ENCODE measurements at regions not wholly inside any gene's neighbourhood (a gene's known extent, or its start where the extent isn't known, plus 50 kb on each side); places are given as distances from the start of the nearest gene placed in this dataset.

DNA sequence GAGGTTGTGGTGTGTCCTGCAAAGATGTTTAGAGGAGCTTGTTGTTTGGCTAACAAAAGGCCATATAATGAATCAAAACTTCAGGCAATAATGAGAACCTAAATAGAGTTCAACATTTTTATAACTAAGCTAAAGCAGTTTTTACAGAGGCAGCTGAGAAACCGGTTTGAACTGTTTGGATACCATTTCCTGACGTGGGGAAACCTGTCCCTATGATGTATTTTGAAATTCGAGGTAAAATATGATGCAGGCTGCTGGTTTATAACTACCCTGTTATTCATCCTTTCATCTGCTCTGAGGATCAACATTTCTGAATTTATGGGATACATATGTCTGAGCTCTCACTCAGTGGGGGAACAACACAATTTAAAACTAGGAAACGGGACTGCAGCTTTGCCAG lies 289.5 kb upstream of the IRX2 start:
- Histone ChIP-seq H3K9me3 (ENCODE audit: low read length) (peaks cover 8% of the 10 kb centered on the region; the same call in 1 of the 2 replicates), H3K9me2 (replicated peaks; ENCODE audit: low read length) (no peaks in the 10 kb centered on the region), H3K9ac (ENCODE audit: low read length) (no peak overlapping the region), H3K79me2 (ENCODE audit: low read length) (no peaks in the 10 kb centered on the region), H3K36me3 (ENCODE audit: low read depth, low read length) (no peaks in the 10 kb centered on the region), H3K4me1 (ENCODE audit: insufficient read depth, low read length) (no peaks in the 10 kb centered on the region), H4K20me1 (ENCODE audit: low read length) (no peaks in the 10 kb centered on the region), H3K27me3 (ENCODE audit: low read length) (no peaks in the 10 kb centered on the region), H3K4me2 (ENCODE audit: low read length) (no peak overlapping the region), H3F3A (ENCODE audit: low read length, unreplicated experiment) (no peaks in the 10 kb centered on the region), H3K27ac (ENCODE audit: low read length) (no peak overlapping the region), H3K4me3 (ENCODE audit: low read length) (no peak overlapping the region), H2AFZ (ENCODE audit: low read length) (no peak overlapping the region)
- TF ChIP-seq, protein P1, sequence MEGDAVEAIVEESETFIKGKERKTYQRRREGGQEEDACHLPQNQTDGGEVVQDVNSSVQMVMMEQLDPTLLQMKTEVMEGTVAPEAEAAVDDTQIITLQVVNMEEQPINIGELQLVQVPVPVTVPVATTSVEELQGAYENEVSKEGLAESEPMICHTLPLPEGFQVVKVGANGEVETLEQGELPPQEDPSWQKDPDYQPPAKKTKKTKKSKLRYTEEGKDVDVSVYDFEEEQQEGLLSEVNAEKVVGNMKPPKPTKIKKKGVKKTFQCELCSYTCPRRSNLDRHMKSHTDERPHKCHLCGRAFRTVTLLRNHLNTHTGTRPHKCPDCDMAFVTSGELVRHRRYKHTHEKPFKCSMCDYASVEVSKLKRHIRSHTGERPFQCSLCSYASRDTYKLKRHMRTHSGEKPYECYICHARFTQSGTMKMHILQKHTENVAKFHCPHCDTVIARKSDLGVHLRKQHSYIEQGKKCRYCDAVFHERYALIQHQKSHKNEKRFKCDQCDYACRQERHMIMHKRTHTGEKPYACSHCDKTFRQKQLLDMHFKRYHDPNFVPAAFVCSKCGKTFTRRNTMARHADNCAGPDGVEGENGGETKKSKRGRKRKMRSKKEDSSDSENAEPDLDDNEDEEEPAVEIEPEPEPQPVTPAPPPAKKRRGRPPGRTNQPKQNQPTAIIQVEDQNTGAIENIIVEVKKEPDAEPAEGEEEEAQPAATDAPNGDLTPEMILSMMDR (conservative IDR thresholded peaks at IDR 0.05; ENCODE audit: low read depth, low read length), result no peak
- TF ChIP-seq EZH2phosphoT487 (IDR thresholded peaks at IDR 0.05; ENCODE audit: borderline replicate concordance, low read length), result no peak
- TF ChIP-seq EZH2 (IDR thresholded peaks at IDR 0.05; ENCODE audit: low read length, unreplicated experiment), result no peak
- POLR2A ChIA-PET (ENCODE audit: unreplicated experiment), result no interaction called here
- intact Hi-C loops (cut with micrococcal nuclease), result no loop called here
- BruUV-seq (replicated peaks), result no TSS peak
- CTCF ChIA-PET, result no interaction called here
- no peak for ATAC-seq
- no peak for DNase-seq

DNA sequence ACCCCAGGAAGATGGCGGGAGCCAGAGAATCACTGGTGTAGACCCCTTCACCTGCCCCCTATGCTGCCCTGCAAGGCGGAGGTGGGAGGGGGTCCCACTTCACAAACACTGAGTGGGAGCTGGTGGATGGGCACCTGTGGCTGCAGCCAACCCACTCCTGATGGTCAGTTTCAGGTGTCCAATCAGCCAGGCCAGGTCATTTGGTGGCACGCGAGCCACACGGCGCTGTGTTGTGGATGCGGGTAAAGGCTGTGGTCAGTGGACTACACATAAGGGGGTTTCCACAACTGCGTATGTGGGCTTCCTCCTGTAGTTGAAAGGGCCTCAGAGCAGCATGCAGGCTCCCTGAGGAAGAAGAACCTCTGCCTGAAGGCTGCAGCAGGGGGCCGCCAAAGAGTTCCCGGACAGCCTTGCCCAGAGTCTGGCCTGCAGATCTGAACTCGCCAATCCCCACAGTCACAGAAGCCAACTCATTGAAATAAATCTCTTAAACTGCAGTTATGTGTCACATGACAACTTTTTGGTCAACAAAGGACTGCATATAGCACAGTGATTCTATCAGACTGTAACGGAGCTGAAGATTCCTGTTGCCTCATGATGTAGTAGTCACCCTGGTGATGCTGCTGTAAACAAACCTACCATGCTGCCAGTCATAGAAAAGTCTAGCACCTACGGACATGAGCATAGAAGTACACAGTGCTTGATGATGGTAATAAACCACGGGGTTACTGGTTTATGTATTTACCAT lies 284.7 kb upstream of the IRX2 start:
- no peaks in the 10 kb centered on the region for H4K20me1 ChIP-seq (ENCODE audit: low read length)
- no peak overlapping the region for H3K27ac ChIP-seq (ENCODE audit: low read length)
- ATAC-seq (no peak), DNase-seq (no peak)
- no peaks in the 10 kb centered on the region for H3K9me2 ChIP-seq (replicated peaks; ENCODE audit: low read length)
- POLR2A ChIA-PET (ENCODE audit: unreplicated experiment), result interaction anchor here (0.6 kb wide), 1 partner anchor 588 kb away, joined by 8 read pairs; no protein-coding TSS in a partner anchor
- H3K9ac ChIP-seq (ENCODE audit: low read length), result no peak overlapping the region
- intact Hi-C loops (cut with micrococcal nuclease), result no loop called here
- no peaks in the 10 kb centered on the region for H3K4me1 ChIP-seq (ENCODE audit: insufficient read depth, low read length)
- CTCF ChIA-PET, result no interaction called here
- H3F3A ChIP-seq (ENCODE audit: low read length, unreplicated experiment), result no peaks in the 10 kb centered on the region
- peaks cover 8% of the 10 kb centered on the region; the same call in 1 of the 2 replicates for H3K9me3 ChIP-seq (ENCODE audit: low read length)
- no peaks in the 10 kb centered on the region for H3K79me2 ChIP-seq (ENCODE audit: low read length)
- H3K4me2 ChIP-seq (ENCODE audit: low read length), result no peak overlapping the region
- no peak overlapping the region for H2AFZ ChIP-seq (ENCODE audit: low read length)
- no peak overlapping the region for H3K4me3 ChIP-seq (ENCODE audit: low read length)
- TF ChIP-seq, protein P1 (conservative IDR thresholded peaks at IDR 0.05; ENCODE audit: low read depth, low read length), result no peak
- TF ChIP-seq EZH2phosphoT487 (IDR thresholded peaks at IDR 0.05; ENCODE audit: borderline replicate concordance, low read length), result no peak
- no peak for TF ChIP-seq EZH2 (IDR thresholded peaks at IDR 0.05; ENCODE audit: low read length, unreplicated experiment)
- no peaks in the 10 kb centered on the region for H3K27me3 ChIP-seq (ENCODE audit: low read length)
- H3K36me3 ChIP-seq (ENCODE audit: low read depth, low read length), result no peaks in the 10 kb centered on the region
- no TSS peak for BruUV-seq (replicated peaks)

DNA sequence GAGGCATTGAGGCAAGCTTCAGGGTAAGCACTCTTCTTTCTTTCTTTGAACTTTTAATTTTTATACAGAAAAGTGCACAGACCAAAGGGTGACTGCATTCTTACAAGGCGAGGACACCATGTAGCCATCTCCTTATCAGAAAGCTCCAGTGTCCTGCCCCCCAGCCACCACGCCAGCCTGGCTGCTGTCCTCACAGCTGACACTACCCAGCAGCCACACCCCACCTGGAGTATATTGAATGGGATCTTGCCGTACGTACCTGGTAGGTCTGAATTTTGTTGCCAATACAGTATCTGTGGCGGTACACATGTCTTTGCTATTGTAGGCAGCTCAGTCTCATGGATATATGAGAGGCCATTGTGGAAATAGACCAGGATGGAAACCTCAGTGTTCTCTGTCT lies 284.0 kb upstream of the IRX2 start:
- ChIA-PET POLR2A (ENCODE audit: unreplicated experiment) (no interaction called here), CTCF (no interaction called here)
- Histone ChIP-seq H3K36me3 (ENCODE audit: low read depth, low read length) (no peaks in the 10 kb centered on the region), H3K4me1 (ENCODE audit: insufficient read depth, low read length) (no peaks in the 10 kb centered on the region), H3K9ac (ENCODE audit: low read length) (no peak overlapping the region), H3K27ac (ENCODE audit: low read length) (no peak overlapping the region), H3K4me3 (ENCODE audit: low read length) (no peak overlapping the region), H3K9me2 (replicated peaks; ENCODE audit: low read length) (no peaks in the 10 kb centered on the region), H2AFZ (ENCODE audit: low read length) (no peak overlapping the region), H3K79me2 (ENCODE audit: low read length) (no peaks in the 10 kb centered on the region), H3K27me3 (ENCODE audit: low read length) (no peaks in the 10 kb centered on the region), H3K9me3 (ENCODE audit: low read length) (peaks cover 8% of the 10 kb centered on the region; the same call in 1 of the 2 replicates), H4K20me1 (ENCODE audit: low read length) (no peaks in the 10 kb centered on the region), H3K4me2 (ENCODE audit: low read length) (no peak overlapping the region), H3F3A (ENCODE audit: low read length, unreplicated experiment) (no peaks in the 10 kb centered on the region)
- BruUV-seq (replicated peaks), result no TSS peak
- no peak for DNase-seq
- ATAC-seq, result no peak
- intact Hi-C loops (cut with micrococcal nuclease), result no loop called here
- TF ChIP-seq EZH2phosphoT487 (IDR thresholded peaks at IDR 0.05; ENCODE audit: borderline replicate concordance, low read length) (no peak), EZH2 (IDR thresholded peaks at IDR 0.05; ENCODE audit: low read length, unreplicated experiment) (no peak)
- TF ChIP-seq, protein P1 (conservative IDR thresholded peaks at IDR 0.05; ENCODE audit: low read depth, low read length), result no peak
